GM12874 (cell line): ENCODE measurements at regions not wholly inside any gene's neighbourhood (a gene's known extent, or its start where the extent isn't known, plus 50 kb on each side); places are given as distances from the start of the nearest gene placed in this dataset.

Source experiments
- TF ChIP-seq, protein P1 (sequence below): IDR thresholded peaks from 2 replicates; pipeline ENCODE4 v1.5.1; 2011; ENCODE audit warnings: low read depth, mild to moderate bottlenecking, control low read depth, low read length, moderate library complexity; ENCODE audit not compliant: insufficient read depth

DNA sequence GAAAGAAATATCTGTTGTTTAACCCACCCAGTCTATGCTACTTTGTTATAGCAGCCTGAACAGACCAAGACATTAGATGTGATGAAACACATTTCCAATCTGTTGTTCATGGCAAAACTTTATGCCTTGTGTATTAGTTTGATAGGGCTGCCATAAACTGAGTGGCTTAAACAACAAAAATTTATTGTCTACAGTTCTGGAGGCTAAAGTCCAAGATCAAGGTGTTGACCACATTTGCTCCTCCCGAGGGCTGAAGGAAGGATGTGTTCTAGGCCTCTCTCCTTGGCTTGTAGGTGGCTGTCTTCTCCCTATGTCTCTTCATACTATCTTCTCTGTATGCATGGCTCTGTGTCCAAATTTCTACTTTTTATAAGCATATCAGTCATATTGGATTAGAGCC lies 94.1 kb upstream of the HIVEP3 start:
- TF ChIP-seq, protein P1, sequence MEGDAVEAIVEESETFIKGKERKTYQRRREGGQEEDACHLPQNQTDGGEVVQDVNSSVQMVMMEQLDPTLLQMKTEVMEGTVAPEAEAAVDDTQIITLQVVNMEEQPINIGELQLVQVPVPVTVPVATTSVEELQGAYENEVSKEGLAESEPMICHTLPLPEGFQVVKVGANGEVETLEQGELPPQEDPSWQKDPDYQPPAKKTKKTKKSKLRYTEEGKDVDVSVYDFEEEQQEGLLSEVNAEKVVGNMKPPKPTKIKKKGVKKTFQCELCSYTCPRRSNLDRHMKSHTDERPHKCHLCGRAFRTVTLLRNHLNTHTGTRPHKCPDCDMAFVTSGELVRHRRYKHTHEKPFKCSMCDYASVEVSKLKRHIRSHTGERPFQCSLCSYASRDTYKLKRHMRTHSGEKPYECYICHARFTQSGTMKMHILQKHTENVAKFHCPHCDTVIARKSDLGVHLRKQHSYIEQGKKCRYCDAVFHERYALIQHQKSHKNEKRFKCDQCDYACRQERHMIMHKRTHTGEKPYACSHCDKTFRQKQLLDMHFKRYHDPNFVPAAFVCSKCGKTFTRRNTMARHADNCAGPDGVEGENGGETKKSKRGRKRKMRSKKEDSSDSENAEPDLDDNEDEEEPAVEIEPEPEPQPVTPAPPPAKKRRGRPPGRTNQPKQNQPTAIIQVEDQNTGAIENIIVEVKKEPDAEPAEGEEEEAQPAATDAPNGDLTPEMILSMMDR: no peak

DNA sequence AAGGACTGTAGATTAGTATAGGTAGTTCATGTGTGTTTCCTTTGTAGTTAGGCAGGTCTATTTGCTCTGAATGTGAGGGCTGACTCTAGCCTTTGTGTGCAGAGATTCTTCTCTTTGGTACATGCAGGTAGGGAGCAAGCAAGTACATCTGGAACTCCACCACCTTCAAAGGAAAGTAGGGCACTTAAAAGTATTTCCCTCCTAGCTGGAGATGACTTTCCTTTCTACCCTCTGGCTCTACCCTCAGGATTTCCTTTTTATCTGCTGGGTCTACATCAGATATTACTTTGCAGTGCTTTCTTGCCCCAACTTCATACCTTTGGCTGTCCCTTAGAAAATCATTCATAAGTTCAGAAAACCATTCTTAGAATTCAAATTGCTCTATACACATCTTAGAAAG lies 91.7 kb upstream of the HIVEP3 start:
- TF ChIP-seq, protein P1: no peak

DNA sequence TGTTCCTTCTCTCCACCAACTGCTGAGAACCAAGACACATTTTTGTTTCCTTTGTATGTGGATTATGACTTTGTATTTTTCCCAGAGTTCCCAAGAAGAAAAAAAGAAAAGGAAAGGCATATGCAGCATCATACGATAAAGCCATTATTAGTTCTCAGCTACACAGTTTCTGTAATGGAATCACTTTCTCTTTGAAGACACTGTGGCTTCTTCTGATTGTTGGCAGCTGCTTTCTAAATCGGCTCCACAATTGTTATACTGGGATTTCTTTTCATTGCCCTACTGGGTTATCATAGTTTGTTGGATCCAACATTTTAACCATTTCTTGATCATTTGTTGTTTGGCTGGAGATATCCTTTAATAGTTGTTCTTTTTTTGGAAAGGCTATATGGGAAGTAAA lies 89.5 kb upstream of the HIVEP3 start:
- TF ChIP-seq, protein P1: no peak

DNA sequence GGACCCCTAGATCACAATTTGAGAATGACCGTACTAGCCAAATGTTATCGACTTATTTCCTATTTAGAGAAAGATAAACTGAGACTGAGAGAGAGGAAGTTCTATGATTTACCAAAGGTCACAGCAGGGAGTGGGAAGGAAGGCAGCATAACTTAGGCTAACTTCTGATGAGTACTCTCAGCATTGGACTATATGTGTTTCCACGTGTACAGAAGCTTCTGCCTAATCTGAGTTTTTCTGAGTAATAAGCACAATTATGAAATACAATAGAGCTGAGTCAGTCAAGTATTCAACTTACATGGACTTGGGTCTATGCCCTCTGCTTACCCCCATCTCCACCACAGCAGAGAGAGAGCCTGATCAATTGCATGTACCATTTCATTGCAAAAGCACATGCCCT lies 88.1 kb upstream of the HIVEP3 start:
- TF ChIP-seq, protein P1: no peak

DNA sequence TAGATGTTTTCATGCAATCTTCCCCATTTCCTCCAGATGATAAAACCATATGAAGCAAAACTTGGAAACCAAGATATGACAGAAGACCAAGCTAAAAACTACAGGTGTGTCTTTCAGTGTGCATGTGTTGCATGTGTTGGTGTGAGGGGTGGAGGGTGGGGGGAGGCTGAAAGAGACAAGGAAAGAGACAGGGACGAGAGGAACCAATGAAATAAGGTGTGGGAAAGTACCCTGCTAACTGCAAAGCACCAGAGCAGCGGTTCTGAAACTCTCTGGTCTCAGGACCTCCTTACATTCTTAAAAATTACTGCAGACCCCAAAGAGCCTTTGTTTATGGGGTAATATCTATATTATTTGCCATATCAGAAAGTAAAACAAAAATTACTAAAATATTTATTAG lies 87.4 kb upstream of the HIVEP3 start:
- TF ChIP-seq, protein P1: no peak

DNA sequence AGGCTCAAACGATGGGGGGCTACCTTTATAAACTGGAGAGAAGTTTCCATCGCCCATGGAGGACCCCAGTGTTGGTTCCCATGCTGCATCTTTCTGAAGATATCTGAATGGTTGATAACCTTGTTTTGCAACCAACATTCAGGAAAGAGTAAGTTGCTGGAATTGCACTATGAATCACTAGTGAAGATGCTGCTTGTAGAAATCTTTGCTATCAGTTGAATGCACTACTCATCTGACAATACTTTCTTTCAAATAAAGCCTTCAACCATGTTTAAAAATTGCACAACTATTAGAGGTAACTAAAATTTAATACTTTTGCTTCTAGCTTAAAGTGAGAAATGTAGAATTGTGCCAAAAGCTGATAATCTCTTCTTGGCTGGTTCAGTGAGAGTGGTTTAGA lies 86.8 kb upstream of the HIVEP3 start:
- TF ChIP-seq, protein P1: no peak

DNA sequence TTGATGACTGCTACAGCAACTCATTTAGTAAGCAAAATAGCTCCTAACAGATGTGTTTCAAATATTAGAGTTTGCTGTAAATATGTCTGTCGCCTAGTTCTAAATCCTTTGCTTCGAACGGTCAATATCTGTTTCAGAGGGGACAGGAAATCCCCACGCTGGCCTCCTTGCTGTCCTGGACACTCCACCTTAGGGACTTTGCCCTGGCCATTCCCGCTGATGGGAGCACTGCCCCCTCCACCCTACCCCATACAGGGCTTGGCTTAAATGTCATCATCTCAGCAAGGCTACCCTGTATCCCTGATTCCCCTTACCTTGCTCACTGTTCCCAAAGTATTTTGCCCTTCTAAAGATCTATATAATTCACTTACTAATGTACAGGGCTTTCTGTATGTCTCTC lies 86.1 kb upstream of the HIVEP3 start:
- TF ChIP-seq, protein P1: no peak

DNA sequence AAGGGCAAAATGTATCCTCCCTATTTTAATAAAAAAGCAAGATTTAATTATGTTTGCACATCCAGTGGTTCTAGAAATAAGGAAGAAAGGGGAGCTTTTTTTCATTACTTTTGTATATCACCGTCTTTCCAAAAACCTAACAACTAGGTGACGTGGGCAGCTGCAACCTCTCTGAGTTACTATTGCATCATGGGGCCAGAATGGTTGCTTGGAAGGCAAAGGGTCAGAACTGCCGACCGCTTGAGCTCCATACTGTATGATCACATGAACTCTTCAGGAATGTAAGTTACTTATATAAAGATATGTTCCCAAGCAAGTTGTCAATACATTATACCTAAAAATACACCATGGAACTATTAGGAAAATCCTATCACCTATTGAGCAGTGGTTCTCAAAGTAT lies 85.6 kb upstream of the HIVEP3 start:
- TF ChIP-seq, protein P1: no peak
